CD4-positive, alpha-beta T cell (primary cell): ENCODE measurements at regions not wholly inside any gene's neighbourhood (a gene's known extent, or its start where the extent isn't known, plus 50 kb on each side); places are given as distances from the start of the nearest gene placed in this dataset.

Source experiments
- ATAC-seq: fragments of 200-7000 bp; cut with Tn5 transposase; one replicate; pipeline ENCODE4 v1.10.0; 2022; ENCODE audit warnings: mild to moderate bottlenecking; ENCODE audit not compliant: poor library complexity
- CTCF ChIA-PET: fragments of 350-600 bp; sonication (Branson Sonifier 250); formaldehyde crosslinking; loops from one replicate; lab custom pipeline; 2021; ENCODE audit warnings: antibody characterized with exemption, inconsistent platforms; lab: Charles Lee
- POLR2A ChIA-PET: fragments of 350-600 bp; sonication (Branson Sonifier 250); formaldehyde crosslinking; loops from one replicate; lab custom pipeline; 2021; ENCODE audit warnings: antibody characterized with exemption, inconsistent platforms; lab: Charles Lee
- DNase-seq, 14 experiments: peaks; one replicate each; pipeline ENCODE4 v3.0.0-alpha.2; 2013 to 2020; ENCODE audit warnings: mixed read lengths in 2 of 14
- H3K27ac ChIP-seq, 2 donors: one replicate each; pipeline versions ENCODE4 v1.5.1 to v1.7.0; 2013; ENCODE audit warnings: low read length in 2 of 2, low read depth in 1 of 2, mild to moderate bottlenecking in 1 of 2
- H3K27me3 ChIP-seq, 2 experiments: 1 replicate in 1 of 2; 2 replicates in 1 of 2; pipeline versions ENCODE4 v1.6.1 to v1.7.0; 2013; ENCODE audit warnings: low read length in 2 of 2, control low read depth in 1 of 2, mild to moderate bottlenecking in 1 of 2, moderate library complexity in 1 of 2; ENCODE audit not compliant: insufficient read depth in 2 of 2, control insufficient read depth in 1 of 2
- H3K36me3 ChIP-seq: one replicate; pipeline ENCODE4 v1.6.1; 2013; ENCODE audit warnings: low read length, control low read depth; ENCODE audit not compliant: insufficient read depth
- H3K4me1 ChIP-seq: one replicate; pipeline ENCODE4 v1.6.1; 2013; ENCODE audit warnings: low read length, control low read depth; ENCODE audit not compliant: insufficient read depth
- H3K4me3 ChIP-seq: one replicate; pipeline ENCODE4 v1.5.1; 2013; ENCODE audit warnings: mild to moderate bottlenecking, low read length, moderate library complexity
- H3K9me3 ChIP-seq, 2 experiments: 1 replicate in 1 of 2; 2 replicates in 1 of 2; pipeline versions ENCODE4 v1.6.1 to v1.7.0; 2013; ENCODE audit warnings: low read length in 2 of 2, mild to moderate bottlenecking in 2 of 2, control low read depth in 1 of 2, moderate library complexity in 1 of 2; ENCODE audit not compliant: control insufficient read depth in 1 of 2, insufficient read depth in 1 of 2
- H3K27ac Mint-ChIP-seq: one replicate; pipeline ENCODE4 v1.8.0; 2020; ENCODE audit warnings: mixed read lengths
- H3K27me3 Mint-ChIP-seq: one replicate; pipeline ENCODE4 v1.8.0; 2021; ENCODE audit warnings: mixed read lengths
- H3K36me3 Mint-ChIP-seq: one replicate; pipeline ENCODE4 v1.8.0; 2021; ENCODE audit warnings: low read depth, mixed read lengths
- H3K4me1 Mint-ChIP-seq: one replicate; pipeline ENCODE4 v1.8.0; 2021; ENCODE audit warnings: low read depth, mixed read lengths
- H3K4me3 Mint-ChIP-seq: one replicate; pipeline ENCODE4 v1.8.0; 2020; ENCODE audit warnings: mild to moderate bottlenecking, mixed read lengths
- H3K9me3 Mint-ChIP-seq: one replicate; pipeline ENCODE4 v1.8.0; 2020; ENCODE audit warnings: mixed read lengths
- intact Hi-C, 2 experiments: fragments of 100-400 bp; cut with DNase I in 1 of 2; cut with micrococcal nuclease in 1 of 2; formaldehyde crosslinking; loops; one replicate each; pipeline versions ENCODE4 v1.15.1 to v1.9.0; 2023 to 2025; cut with DNase I, micrococcal nuclease
- TF ChIP-seq, protein P1 (sequence below): fragments of 200-600 bp; IDR thresholded peaks from one replicate; pipeline ENCODE4 v1.8.0; 2022; ENCODE audit warnings: antibody characterized with exemption, mild to moderate bottlenecking

DNA sequence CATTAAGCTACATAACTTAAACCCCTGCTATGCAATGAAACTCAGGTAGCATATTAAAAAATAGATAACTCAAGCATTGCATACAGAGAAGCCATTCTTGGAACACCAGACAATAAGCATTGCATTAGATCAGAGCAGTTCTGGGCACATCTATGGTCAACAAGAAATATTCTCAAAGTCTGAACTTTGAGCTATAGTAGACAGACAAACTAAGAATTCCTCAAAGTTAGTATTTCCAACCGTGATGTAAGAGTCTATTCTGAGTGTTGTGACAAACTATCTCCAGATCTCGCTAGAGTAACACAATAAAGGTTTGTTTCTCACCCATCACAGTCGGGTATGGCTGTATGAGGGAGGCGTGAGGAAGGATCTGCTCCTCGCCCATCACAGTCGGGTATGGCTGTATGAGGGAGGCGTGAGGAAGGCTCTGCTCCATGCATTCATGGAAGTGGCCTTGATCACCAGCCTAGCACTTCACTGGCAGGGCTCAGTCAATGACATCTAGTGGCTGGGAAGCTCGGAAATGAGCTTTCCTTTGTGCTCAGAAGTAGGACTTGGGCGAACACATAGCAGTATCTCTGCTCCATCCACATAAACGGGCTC lies 61.6 kb upstream of the ANKRD1 start:
- Mint-ChIP-seq H3K27me3 (no peaks in the 10 kb centered on the region), H3K4me1 (peaks cover 14% of the 10 kb centered on the region), H3K27ac (no peak overlapping the region), H3K36me3 (no peaks in the 10 kb centered on the region), H3K4me3 (no peak overlapping the region), H3K9me3 (no peaks in the 10 kb centered on the region)
- ChIA-PET POLR2A (no interaction called here), CTCF (no interaction called here)
- H3K36me3 ChIP-seq: no peaks in the 10 kb centered on the region
- ATAC-seq (no peak), DNase-seq (no peak)
- intact Hi-C loops: no loop called here
- no peak overlapping the region for H3K27ac ChIP-seq
- TF ChIP-seq, protein P1, sequence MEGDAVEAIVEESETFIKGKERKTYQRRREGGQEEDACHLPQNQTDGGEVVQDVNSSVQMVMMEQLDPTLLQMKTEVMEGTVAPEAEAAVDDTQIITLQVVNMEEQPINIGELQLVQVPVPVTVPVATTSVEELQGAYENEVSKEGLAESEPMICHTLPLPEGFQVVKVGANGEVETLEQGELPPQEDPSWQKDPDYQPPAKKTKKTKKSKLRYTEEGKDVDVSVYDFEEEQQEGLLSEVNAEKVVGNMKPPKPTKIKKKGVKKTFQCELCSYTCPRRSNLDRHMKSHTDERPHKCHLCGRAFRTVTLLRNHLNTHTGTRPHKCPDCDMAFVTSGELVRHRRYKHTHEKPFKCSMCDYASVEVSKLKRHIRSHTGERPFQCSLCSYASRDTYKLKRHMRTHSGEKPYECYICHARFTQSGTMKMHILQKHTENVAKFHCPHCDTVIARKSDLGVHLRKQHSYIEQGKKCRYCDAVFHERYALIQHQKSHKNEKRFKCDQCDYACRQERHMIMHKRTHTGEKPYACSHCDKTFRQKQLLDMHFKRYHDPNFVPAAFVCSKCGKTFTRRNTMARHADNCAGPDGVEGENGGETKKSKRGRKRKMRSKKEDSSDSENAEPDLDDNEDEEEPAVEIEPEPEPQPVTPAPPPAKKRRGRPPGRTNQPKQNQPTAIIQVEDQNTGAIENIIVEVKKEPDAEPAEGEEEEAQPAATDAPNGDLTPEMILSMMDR: no peak
- H3K27me3 ChIP-seq: no peaks in the 10 kb centered on the region
- H3K4me1 ChIP-seq: no peaks in the 10 kb centered on the region
- H3K9me3 ChIP-seq: no peaks in the 10 kb centered on the region
- no peak overlapping the region for H3K4me3 ChIP-seq

DNA sequence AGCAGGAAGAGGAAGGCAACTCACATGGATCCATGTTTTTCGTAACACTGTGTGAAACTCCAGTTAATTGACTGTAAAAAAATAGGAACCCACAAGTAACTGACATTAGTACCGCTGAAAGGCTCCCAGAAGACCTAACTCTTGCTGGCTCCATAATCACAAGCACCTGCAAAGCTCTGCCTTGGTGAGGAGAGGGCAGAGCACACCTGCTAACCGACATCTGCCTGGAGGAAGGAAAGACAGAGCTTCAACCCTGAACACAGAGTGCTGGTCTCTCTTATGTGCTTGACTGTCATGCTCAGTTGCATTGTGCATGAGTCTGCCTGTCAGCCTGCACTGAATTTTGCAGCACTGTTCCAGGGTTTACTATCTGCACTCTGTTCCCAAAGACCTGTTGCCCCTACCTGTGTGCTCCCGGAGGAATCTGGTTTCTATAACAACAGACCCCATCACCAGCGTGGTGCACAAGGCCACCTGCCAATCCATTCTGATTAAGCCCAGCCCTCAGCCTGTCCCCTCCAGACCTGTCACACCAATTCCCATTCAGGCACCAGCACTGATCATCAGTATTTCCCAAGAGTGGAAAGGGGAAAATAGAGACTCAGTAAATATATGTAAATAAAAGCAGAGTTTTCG lies 63.1 kb upstream of the ANKRD1 start:
- no peaks in the 10 kb centered on the region for H3K4me1 ChIP-seq
- ATAC-seq (no peak), DNase-seq (no peak)
- intact Hi-C loops: no loop called here
- no peaks in the 10 kb centered on the region for H3K27me3 Mint-ChIP-seq
- no peak overlapping the region for H3K4me3 Mint-ChIP-seq
- no peaks in the 10 kb centered on the region for H3K9me3 Mint-ChIP-seq
- H3K4me3 ChIP-seq: no peak overlapping the region
- H3K4me1 Mint-ChIP-seq: peaks cover 14% of the 10 kb centered on the region
- ChIA-PET POLR2A (interaction anchor here (1.0 kb wide), 1 partner anchor 11 kb away, joined by 3 read pairs; no protein-coding TSS in a partner anchor), CTCF (no interaction called here)
- H3K9me3 ChIP-seq: no peaks in the 10 kb centered on the region
- TF ChIP-seq, protein P1: no peak
- H3K27me3 ChIP-seq: no peaks in the 10 kb centered on the region
- H3K36me3 Mint-ChIP-seq: no peaks in the 10 kb centered on the region
- no peak overlapping the region for H3K27ac ChIP-seq
- H3K36me3 ChIP-seq: no peaks in the 10 kb centered on the region
- H3K27ac Mint-ChIP-seq: no peak overlapping the region

GRCh38 chr10:90984898-90985297 lies 64.0 kb upstream of the ANKRD1 start:
- ChIA-PET POLR2A (no interaction called here), CTCF (no interaction called here)
- Mint-ChIP-seq H3K4me1 (peaks cover 14% of the 10 kb centered on the region), H3K27ac (no peak overlapping the region), H3K9me3 (no peaks in the 10 kb centered on the region), H3K4me3 (no peak overlapping the region), H3K27me3 (no peaks in the 10 kb centered on the region), H3K36me3 (no peaks in the 10 kb centered on the region)
- no peaks in the 10 kb centered on the region for H3K27me3 ChIP-seq
- no peak overlapping the region for H3K4me3 ChIP-seq
- H3K9me3 ChIP-seq: no peaks in the 10 kb centered on the region
- TF ChIP-seq, protein P1: no peak
- H3K27ac ChIP-seq: no peak overlapping the region
- H3K4me1 ChIP-seq: no peaks in the 10 kb centered on the region
- no peaks in the 10 kb centered on the region for H3K36me3 ChIP-seq
- ATAC-seq: no peak
- intact Hi-C loops: no loop called here
- DNase-seq: no peak
